Liver (tissue), 3 donors: ENCODE measurements at regions not wholly inside any gene's neighbourhood (a gene's known extent, or its start where the extent isn't known, plus 50 kb on each side); places are given as distances from the start of the nearest gene placed in this dataset.

Source experiments
- CTCF ChIP-seq: fragments of 150-350 bp; IDR thresholded peaks from 2 replicates; pipeline ENCODE4 v1.5.1; 2017; ENCODE audit warnings: improper control_type of control experiment, low read depth, low read length; ENCODE audit not compliant: missing input control
- FOXA1 ChIP-seq: IDR thresholded peaks from 2 replicates; pipeline ENCODE4 v1.6.1; 2016; ENCODE audit warnings: antibody characterized with exemption
- JUND ChIP-seq, 2 donors: IDR thresholded peaks; 2 replicates each; pipeline ENCODE4 v1.6.1; 2016; ENCODE audit warnings: antibody characterized with exemption in 2 of 2
- MAX ChIP-seq: IDR thresholded peaks from 2 replicates; pipeline ENCODE4 v1.6.1; 2016; ENCODE audit warnings: antibody characterized with exemption
- RAD21 ChIP-seq, 2 donors: IDR thresholded peaks; 2 replicates each; pipeline ENCODE4 v1.6.1; 2016; ENCODE audit warnings: antibody characterized with exemption in 2 of 2, mild to moderate bottlenecking in 2 of 2
- REST ChIP-seq: IDR thresholded peaks from 2 replicates; pipeline ENCODE4 v1.6.1; 2016; ENCODE audit warnings: antibody characterized with exemption, mild to moderate bottlenecking
- SP1 ChIP-seq: IDR thresholded peaks from 2 replicates; pipeline ENCODE4 v1.6.1; 2018; ENCODE audit warnings: antibody characterized with exemption, mild to moderate bottlenecking
- TAF1 ChIP-seq: conservative IDR thresholded peaks from 2 replicates; pipeline ENCODE4 v1.6.1; 2016; ENCODE audit warnings: antibody characterized with exemption, mild to moderate bottlenecking
- ZBTB33 ChIP-seq: IDR thresholded peaks from 2 replicates; pipeline ENCODE4 v1.6.1; 2016; ENCODE audit warnings: antibody characterized with exemption
- donor health status: healthy.
- donor health status: healthy.

GRCh38 chr10:70966646-70967553 is 78.5 kb upstream of the PCBD1 start:
- TF ChIP-seq CTCF, result no peak
- TF ChIP-seq JUND (IDR thresholded peaks at IDR 0.05), result no peak
- no peak for TF ChIP-seq ZBTB33
- no peak for TF ChIP-seq TAF1
- no peak for TF ChIP-seq MAX
- no peak for TF ChIP-seq RAD21 (IDR thresholded peaks at IDR 0.05)
- no peak for TF ChIP-seq REST
- no peak for TF ChIP-seq FOXA1
- TF ChIP-seq SP1, result no peak
